ENCODE measurements at regions not wholly inside any gene's neighbourhood (a gene's known extent, or its start where the extent isn't known, plus 50 kb on each side); places are given as distances from the start of the nearest gene placed in this dataset.
"Not testable (repeated sequence)": the region's sequence is repeated elsewhere in the genome, so short reads cannot be mapped to it uniquely, and the experiment has no call there.

DNA sequence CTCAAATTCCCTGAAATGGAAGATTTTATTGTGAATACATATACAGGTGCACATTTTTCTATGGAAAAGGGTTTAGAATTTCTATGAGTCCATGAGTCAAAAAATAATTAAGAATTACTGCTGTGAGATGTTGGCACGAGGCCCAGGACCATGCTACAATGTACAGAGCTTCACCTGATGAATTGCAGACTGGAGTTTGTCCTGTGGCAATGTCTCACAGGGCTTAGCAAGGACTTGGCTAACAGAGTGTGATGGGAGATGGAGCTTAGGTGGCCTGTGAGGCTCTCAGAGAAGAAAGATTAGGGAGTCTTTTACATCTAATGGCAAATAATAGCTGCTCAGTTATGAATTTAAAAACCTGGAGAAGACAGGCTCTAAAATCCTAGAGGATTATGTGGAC, 219.5 kb upstream of the CBLB start:
- Histone ChIP-seq H3K27ac (ENCODE audit: low read depth, low read length, severe bottlenecking) (no peak overlapping the region), H3K4me3 (ENCODE audit: extremely low read depth, insufficient read depth, low read length, poor library complexity, severe bottlenecking) (no peak overlapping the region), H3K9me3 (ENCODE audit: control insufficient read depth, low read length) (no peaks in the 10 kb centered on the region), H3K36me3 (ENCODE audit: control insufficient read depth, insufficient read depth, low read length) (no peaks in the 10 kb centered on the region), H3K4me1 (ENCODE audit: control insufficient read depth, insufficient read depth, low read length, poor library complexity, severe bottlenecking) (no peaks in the 10 kb centered on the region)
- WGBS, 2 experiments (ENCODE audit: insufficient coverage in 2 of 2), result 73 to 75% methylated on average over 1 of the region's 1 CpG

DNA sequence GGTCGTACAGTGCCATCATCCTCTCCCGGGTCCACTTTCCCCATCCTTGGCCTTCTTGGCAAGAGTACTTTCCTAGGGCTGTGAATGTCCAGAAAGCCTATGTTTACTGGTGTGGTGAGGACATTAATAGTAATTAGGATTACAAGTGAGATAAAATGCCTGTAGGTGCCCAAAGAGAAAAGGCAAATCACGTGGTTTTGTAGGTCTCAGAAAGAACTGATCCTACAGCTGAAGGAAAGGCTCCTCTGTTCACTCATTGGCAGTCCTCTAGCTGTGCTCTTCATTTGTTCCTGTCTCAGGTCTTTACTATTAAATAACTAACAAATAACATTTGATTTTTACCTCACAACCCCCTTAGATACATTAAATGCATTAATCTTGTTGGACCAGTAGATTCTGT, 220.1 kb upstream of the CBLB start:
- Histone ChIP-seq H3K27ac (ENCODE audit: low read depth, low read length, severe bottlenecking) (no peak overlapping the region), H3K9me3 (ENCODE audit: control insufficient read depth, low read length) (no peaks in the 10 kb centered on the region), H3K4me1 (ENCODE audit: control insufficient read depth, insufficient read depth, low read length, poor library complexity, severe bottlenecking) (no peaks in the 10 kb centered on the region), H3K36me3 (ENCODE audit: control insufficient read depth, insufficient read depth, low read length) (no peaks in the 10 kb centered on the region), H3K4me3 (ENCODE audit: extremely low read depth, insufficient read depth, low read length, poor library complexity, severe bottlenecking) (no peak overlapping the region)
- WGBS, 2 experiments (ENCODE audit: insufficient coverage in 2 of 2), result 96% methylated on average over 3 of the region's 3 CpGs; no CpG with 5 or more reads in 1 of the 2 experiments

DNA sequence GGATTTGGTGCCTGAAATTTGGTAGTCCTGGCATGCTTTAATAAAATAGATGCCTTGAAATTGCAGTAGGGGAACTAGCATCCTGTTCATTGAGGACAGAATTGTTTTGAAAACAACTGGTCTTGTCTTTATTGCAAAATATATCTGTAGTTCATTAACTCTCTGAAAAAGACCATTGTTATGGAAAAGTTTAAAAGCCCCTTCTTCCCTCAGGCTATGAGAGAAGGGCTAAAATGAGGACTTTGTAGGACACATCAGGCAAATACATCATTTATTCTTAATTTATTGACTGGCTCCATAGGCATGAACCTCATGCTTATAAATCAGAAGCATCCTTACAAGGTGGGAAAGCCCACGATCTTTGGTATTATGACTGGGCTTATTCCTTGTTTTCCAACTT, 221.0 kb upstream of the CBLB start:
- 100% methylated on average over 1 of the region's 1 CpG; no CpG with 5 or more reads in 1 of the 2 experiments for WGBS, 2 experiments (ENCODE audit: insufficient coverage in 2 of 2)
- H3K4me1 ChIP-seq (ENCODE audit: control insufficient read depth, insufficient read depth, low read length, poor library complexity, severe bottlenecking), result no peaks in the 10 kb centered on the region
- H3K4me3 ChIP-seq (ENCODE audit: extremely low read depth, insufficient read depth, low read length, poor library complexity, severe bottlenecking), result no peak overlapping the region
- no peaks in the 10 kb centered on the region for H3K36me3 ChIP-seq (ENCODE audit: control insufficient read depth, insufficient read depth, low read length)
- H3K9me3 ChIP-seq (ENCODE audit: control insufficient read depth, low read length), result no peaks in the 10 kb centered on the region
- H3K27ac ChIP-seq (ENCODE audit: low read depth, low read length, severe bottlenecking), result no peak overlapping the region

DNA sequence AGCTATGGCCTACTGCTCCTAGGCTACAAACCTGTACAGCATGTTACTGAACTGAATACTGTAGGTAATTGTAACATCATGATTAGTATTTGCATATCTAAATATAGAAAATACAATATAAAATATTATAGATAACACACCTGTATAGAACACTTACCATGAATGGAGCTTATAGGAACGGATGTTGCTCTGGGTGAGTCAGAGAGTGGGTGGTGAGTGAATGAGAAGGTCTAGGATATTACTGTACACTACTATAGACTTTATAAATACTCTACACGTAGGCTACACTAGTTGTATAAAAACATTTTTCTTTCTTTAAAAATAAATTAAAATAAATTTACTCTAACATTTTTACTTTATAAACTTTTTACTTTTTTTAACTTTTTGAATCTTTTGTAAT, 224.0 kb upstream of the CBLB start:
- no peaks in the 10 kb centered on the region for H3K36me3 ChIP-seq (ENCODE audit: control insufficient read depth, insufficient read depth, low read length)
- WGBS, 2 experiments (ENCODE audit: insufficient coverage in 2 of 2), result no CpG with 5 or more reads among the region's 2 CpGs
- no peaks in the 10 kb centered on the region for H3K4me1 ChIP-seq (ENCODE audit: control insufficient read depth, insufficient read depth, low read length, poor library complexity, severe bottlenecking)
- H3K9me3 ChIP-seq (ENCODE audit: control insufficient read depth, low read length), result no peaks in the 10 kb centered on the region
- H3K27ac ChIP-seq (ENCODE audit: low read depth, low read length, severe bottlenecking), result no peak overlapping the region
- no peak overlapping the region for H3K4me3 ChIP-seq (ENCODE audit: extremely low read depth, insufficient read depth, low read length, poor library complexity, severe bottlenecking)

DNA sequence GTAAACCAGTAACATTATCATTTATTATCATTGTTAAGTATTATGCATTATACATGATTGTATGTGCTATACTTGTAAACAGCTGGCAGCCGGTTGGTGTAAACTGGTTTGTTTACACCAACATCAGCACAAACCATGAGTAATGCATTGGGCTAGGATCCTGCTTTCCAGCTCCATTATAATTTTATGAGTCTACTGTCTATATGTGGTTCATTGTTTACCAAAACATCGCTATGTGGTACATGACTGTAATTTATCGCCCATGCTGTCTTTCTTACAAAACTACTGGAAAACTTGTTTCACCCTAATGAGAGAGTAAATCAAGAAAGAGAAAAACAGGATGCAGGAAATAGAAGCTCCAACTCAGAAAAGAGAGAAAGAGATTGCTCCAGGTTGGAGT, 224.8 kb upstream of the CBLB start:
- Histone ChIP-seq H3K36me3 (ENCODE audit: control insufficient read depth, insufficient read depth, low read length) (no peaks in the 10 kb centered on the region), H3K4me1 (ENCODE audit: control insufficient read depth, insufficient read depth, low read length, poor library complexity, severe bottlenecking) (no peaks in the 10 kb centered on the region), H3K4me3 (ENCODE audit: extremely low read depth, insufficient read depth, low read length, poor library complexity, severe bottlenecking) (no peak overlapping the region), H3K27ac (ENCODE audit: low read depth, low read length, severe bottlenecking) (no peak overlapping the region), H3K9me3 (ENCODE audit: control insufficient read depth, low read length) (peaks cover 4% of the 10 kb centered on the region)
- WGBS, 2 experiments (ENCODE audit: insufficient coverage in 2 of 2), result 100% methylated on average over 2 of the region's 3 CpGs; no CpG with 5 or more reads in 1 of the 2 experiments

DNA sequence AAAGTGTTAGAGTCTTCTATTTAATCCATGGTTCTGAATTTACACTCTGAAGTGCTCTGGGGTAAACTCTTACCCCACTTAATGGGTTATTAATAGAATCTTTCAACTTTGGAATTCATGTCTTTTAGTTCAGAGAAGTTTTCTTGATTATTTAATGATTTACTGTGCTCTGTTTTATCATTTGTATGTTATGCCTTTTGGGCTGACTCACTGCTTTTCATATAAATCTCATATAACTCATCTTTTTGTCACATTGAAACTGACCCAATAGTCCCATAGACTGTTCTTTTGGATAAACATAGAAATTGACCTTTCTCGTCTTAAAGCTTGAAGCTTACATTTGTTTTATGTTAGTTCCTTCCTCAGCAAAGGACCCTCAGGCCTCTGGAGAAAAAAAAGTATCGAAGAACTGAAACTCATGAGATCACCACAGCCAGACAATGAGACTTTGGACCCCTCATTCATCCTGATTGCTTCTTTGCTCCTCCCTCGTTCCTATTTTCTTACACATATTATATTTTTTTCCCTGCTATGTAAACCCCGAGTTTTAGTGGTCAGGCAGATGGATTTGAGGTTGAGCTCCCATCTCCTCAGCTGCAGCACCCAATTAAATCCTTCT, 229.1 kb upstream of the CBLB start:
- WGBS, 2 experiments (ENCODE audit: insufficient coverage in 2 of 2), result 60 to 90% methylated on average over 1 to 4 of the region's 4 CpGs
- Histone ChIP-seq H3K9me3 (ENCODE audit: control insufficient read depth, low read length) (peaks cover 4% of the 10 kb centered on the region), H3K27ac (ENCODE audit: low read depth, low read length, severe bottlenecking) (no peak overlapping the region), H3K4me1 (ENCODE audit: control insufficient read depth, insufficient read depth, low read length, poor library complexity, severe bottlenecking) (no peaks in the 10 kb centered on the region), H3K4me3 (ENCODE audit: extremely low read depth, insufficient read depth, low read length, poor library complexity, severe bottlenecking) (no peak overlapping the region), H3K36me3 (ENCODE audit: control insufficient read depth, insufficient read depth, low read length) (no peaks in the 10 kb centered on the region)

DNA sequence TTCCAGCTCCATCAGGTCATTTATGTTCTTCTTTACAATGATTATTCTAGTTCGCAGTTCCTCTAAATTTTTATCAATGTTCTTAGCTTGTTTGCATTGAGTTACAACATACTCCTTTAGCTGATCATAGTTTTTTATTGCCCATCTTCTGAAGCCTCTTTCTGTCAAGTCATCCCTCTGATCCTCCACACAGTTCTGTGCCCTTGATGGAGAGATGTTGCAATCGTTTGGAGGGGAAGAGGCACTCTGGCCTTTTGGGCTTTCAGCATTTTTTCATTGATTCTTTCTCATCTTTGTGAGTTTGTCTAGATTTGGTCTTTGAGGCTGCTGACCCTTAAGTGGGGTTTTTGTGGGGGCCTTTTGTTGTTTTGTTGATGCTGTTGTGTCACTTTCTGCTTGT, 234.6 kb upstream of the CBLB start:
- H3K4me1 ChIP-seq (ENCODE audit: control insufficient read depth, insufficient read depth, low read length, poor library complexity, severe bottlenecking), result no peaks in the 10 kb centered on the region
- WGBS, 2 experiments (ENCODE audit: insufficient coverage in 2 of 2), result 89% methylated on average over 2 of the region's 2 CpGs; no CpG with 5 or more reads in 1 of the 2 experiments
- no peak overlapping the region for H3K4me3 ChIP-seq (ENCODE audit: extremely low read depth, insufficient read depth, low read length, poor library complexity, severe bottlenecking)
- H3K36me3 ChIP-seq (ENCODE audit: control insufficient read depth, insufficient read depth, low read length), result no peaks in the 10 kb centered on the region
- H3K27ac ChIP-seq (ENCODE audit: low read depth, low read length, severe bottlenecking), result no peak overlapping the region
- H3K9me3 ChIP-seq (ENCODE audit: control insufficient read depth, low read length), result peaks cover under 1% of the 10 kb centered on the region

DNA sequence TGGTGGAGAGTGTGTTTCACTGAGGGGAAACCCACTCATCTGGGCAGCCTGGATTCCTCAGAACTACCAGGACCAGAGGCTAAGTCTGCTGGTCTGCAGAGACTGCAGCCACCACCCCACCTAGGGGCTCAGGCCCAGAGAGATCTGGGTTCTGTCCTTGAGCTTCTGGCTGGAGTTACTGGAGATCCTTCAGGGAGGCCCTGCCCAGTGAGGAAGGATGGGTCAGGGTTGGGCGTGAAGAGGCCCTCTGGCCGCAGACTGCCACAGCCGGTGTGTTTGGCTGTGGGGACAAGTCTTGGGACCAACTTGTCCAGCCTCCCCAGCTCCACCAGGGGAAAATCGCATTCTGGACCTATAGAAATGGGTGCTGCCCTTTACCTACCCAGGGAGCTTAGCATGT, 235.3 kb upstream of the CBLB start:
- WGBS, 2 experiments (ENCODE audit: insufficient coverage in 2 of 2), result 79 to 94% methylated on average over 3 to 4 of the region's 4 CpGs
- H3K27ac ChIP-seq (ENCODE audit: low read depth, low read length, severe bottlenecking), result no peak overlapping the region
- H3K4me3 ChIP-seq (ENCODE audit: extremely low read depth, insufficient read depth, low read length, poor library complexity, severe bottlenecking), result no peak overlapping the region
- H3K4me1 ChIP-seq (ENCODE audit: control insufficient read depth, insufficient read depth, low read length, poor library complexity, severe bottlenecking), result no peaks in the 10 kb centered on the region
- no peaks in the 10 kb centered on the region for H3K9me3 ChIP-seq (ENCODE audit: control insufficient read depth, low read length)
- no peaks in the 10 kb centered on the region for H3K36me3 ChIP-seq (ENCODE audit: control insufficient read depth, insufficient read depth, low read length)

DNA sequence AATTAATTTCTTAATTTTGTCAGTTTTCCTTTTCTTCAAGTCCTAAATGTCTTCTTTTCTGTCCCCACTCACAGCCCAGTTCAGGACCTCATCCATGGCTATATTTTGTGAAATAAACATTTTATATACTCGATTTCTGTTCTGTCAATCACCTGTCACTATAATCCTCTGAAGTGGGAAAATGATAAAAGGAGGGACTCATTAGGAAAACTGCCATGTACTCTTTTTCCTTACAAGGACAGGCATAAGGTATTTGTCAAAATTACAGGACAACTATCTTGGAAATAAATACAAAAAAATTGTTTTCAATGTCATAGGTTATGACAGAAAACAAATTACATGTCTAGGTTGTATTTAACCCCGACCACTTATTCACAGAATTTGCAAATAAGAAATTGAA, 240.1 kb upstream of the CBLB start:
- no CpG with 5 or more reads among the region's 2 CpGs for WGBS, 2 experiments (ENCODE audit: insufficient coverage in 2 of 2)
- no peaks in the 10 kb centered on the region for H3K4me1 ChIP-seq (ENCODE audit: control insufficient read depth, insufficient read depth, low read length, poor library complexity, severe bottlenecking)
- no peak overlapping the region for H3K27ac ChIP-seq (ENCODE audit: low read depth, low read length, severe bottlenecking)
- H3K9me3 ChIP-seq (ENCODE audit: control insufficient read depth, low read length), result no peaks in the 10 kb centered on the region
- no peak overlapping the region for H3K4me3 ChIP-seq (ENCODE audit: extremely low read depth, insufficient read depth, low read length, poor library complexity, severe bottlenecking)
- no peaks in the 10 kb centered on the region for H3K36me3 ChIP-seq (ENCODE audit: control insufficient read depth, insufficient read depth, low read length)

DNA sequence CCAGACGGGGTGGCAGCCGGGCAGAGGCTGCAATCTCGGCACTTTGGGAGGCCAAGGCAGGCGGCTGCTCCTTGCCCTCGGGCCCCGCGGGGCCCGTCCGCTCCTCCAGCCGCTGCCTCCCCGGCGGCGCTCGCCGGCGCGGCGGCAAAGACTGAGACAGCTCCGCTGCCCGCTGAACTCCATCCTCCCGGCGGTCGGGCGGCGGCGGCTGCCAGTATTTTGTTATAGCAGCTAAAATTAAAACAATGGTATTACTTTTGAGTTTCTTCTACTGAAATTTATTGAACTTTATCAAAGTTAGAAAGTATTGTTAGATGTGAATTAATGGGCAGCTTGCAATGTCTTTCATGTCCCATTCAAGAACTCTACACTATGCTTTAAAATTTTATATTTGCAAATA, 243.7 kb upstream of the CBLB start:
- not testable (repeated sequence) for H3K4me1 ChIP-seq (ENCODE audit: control insufficient read depth, insufficient read depth, low read length, poor library complexity, severe bottlenecking); H3K9me3 ChIP-seq (ENCODE audit: control insufficient read depth, low read length); H3K36me3 ChIP-seq (ENCODE audit: control insufficient read depth, insufficient read depth, low read length); H3K4me3 ChIP-seq (ENCODE audit: extremely low read depth, insufficient read depth, low read length, poor library complexity, severe bottlenecking); H3K27ac ChIP-seq (ENCODE audit: low read depth, low read length, severe bottlenecking)
- 97% methylated on average over 6 of the region's 26 CpGs; no CpG with 5 or more reads in 1 of the 2 experiments for WGBS, 2 experiments (ENCODE audit: insufficient coverage in 2 of 2)

DNA sequence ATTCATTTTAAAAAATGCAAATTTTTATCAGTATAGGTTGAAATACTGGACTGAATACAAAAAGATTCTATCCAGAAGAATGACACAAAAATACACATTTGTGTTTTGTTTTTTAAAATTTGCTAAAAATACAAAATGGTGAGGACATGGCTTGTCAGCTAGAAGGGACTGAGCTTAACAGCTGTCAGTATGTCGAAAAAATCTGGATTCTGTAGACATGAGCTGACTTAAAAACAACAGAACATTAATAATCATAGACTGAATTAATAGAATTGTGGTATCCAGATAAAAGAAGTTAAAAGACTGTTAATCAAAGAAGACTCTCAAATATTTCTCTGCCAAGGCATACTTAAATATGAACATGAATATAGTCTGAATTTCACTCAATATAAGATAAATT, 244.9 kb upstream of the CBLB start:
- Histone ChIP-seq H3K4me3 (ENCODE audit: extremely low read depth, insufficient read depth, low read length, poor library complexity, severe bottlenecking) (no peak overlapping the region), H3K9me3 (ENCODE audit: control insufficient read depth, low read length) (no peaks in the 10 kb centered on the region), H3K4me1 (ENCODE audit: control insufficient read depth, insufficient read depth, low read length, poor library complexity, severe bottlenecking) (no peaks in the 10 kb centered on the region), H3K36me3 (ENCODE audit: control insufficient read depth, insufficient read depth, low read length) (no peaks in the 10 kb centered on the region), H3K27ac (ENCODE audit: low read depth, low read length, severe bottlenecking) (no peak overlapping the region)
- no CpG with 5 or more reads among the region's 1 CpG for whole genome bisulfite sequencing, 2 experiments (ENCODE audit: insufficient coverage in 2 of 2)
